CD4-positive, alpha-beta T cell (primary cell): ENCODE measurements at regions not wholly inside any gene's neighbourhood (a gene's known extent, or its start where the extent isn't known, plus 50 kb on each side); places are given as distances from the start of the nearest gene placed in this dataset.

ENCODE experiments used
- ATAC-seq: fragments of 200-7000 bp; cut with Tn5 transposase; one replicate; pipeline ENCODE4 v1.10.0; 2022; ENCODE audit warnings: mild to moderate bottlenecking; ENCODE audit not compliant: poor library complexity
- CTCF ChIA-PET: fragments of 350-600 bp; sonication (Branson Sonifier 250); formaldehyde crosslinking; loops from one replicate; lab custom pipeline; 2021; ENCODE audit warnings: antibody characterized with exemption, inconsistent platforms; lab: Charles Lee
- POLR2A ChIA-PET: fragments of 350-600 bp; sonication (Branson Sonifier 250); formaldehyde crosslinking; loops from one replicate; lab custom pipeline; 2021; ENCODE audit warnings: antibody characterized with exemption, inconsistent platforms; lab: Charles Lee
- DNase-seq, 14 experiments: peaks; one replicate each; pipeline ENCODE4 v3.0.0-alpha.2; 2013 to 2020; ENCODE audit warnings: mixed read lengths in 2 of 14
- H3K27ac ChIP-seq, 2 donors: one replicate each; pipeline versions ENCODE4 v1.5.1 to v1.7.0; 2013; ENCODE audit warnings: low read length in 2 of 2, low read depth in 1 of 2, mild to moderate bottlenecking in 1 of 2
- H3K27me3 ChIP-seq, 2 experiments: 1 replicate in 1 of 2; 2 replicates in 1 of 2; pipeline versions ENCODE4 v1.6.1 to v1.7.0; 2013; ENCODE audit warnings: low read length in 2 of 2, control low read depth in 1 of 2, mild to moderate bottlenecking in 1 of 2, moderate library complexity in 1 of 2; ENCODE audit not compliant: insufficient read depth in 2 of 2, control insufficient read depth in 1 of 2
- H3K36me3 ChIP-seq: one replicate; pipeline ENCODE4 v1.6.1; 2013; ENCODE audit warnings: low read length, control low read depth; ENCODE audit not compliant: insufficient read depth
- H3K4me1 ChIP-seq: one replicate; pipeline ENCODE4 v1.6.1; 2013; ENCODE audit warnings: low read length, control low read depth; ENCODE audit not compliant: insufficient read depth
- H3K4me3 ChIP-seq: one replicate; pipeline ENCODE4 v1.5.1; 2013; ENCODE audit warnings: mild to moderate bottlenecking, low read length, moderate library complexity
- H3K9me3 ChIP-seq, 2 experiments: 1 replicate in 1 of 2; 2 replicates in 1 of 2; pipeline versions ENCODE4 v1.6.1 to v1.7.0; 2013; ENCODE audit warnings: low read length in 2 of 2, mild to moderate bottlenecking in 2 of 2, control low read depth in 1 of 2, moderate library complexity in 1 of 2; ENCODE audit not compliant: control insufficient read depth in 1 of 2, insufficient read depth in 1 of 2
- H3K27ac Mint-ChIP-seq: one replicate; pipeline ENCODE4 v1.8.0; 2020; ENCODE audit warnings: mixed read lengths
- H3K27me3 Mint-ChIP-seq: one replicate; pipeline ENCODE4 v1.8.0; 2021; ENCODE audit warnings: mixed read lengths
- H3K36me3 Mint-ChIP-seq: one replicate; pipeline ENCODE4 v1.8.0; 2021; ENCODE audit warnings: low read depth, mixed read lengths
- H3K4me1 Mint-ChIP-seq: one replicate; pipeline ENCODE4 v1.8.0; 2021; ENCODE audit warnings: low read depth, mixed read lengths
- H3K4me3 Mint-ChIP-seq: one replicate; pipeline ENCODE4 v1.8.0; 2020; ENCODE audit warnings: mild to moderate bottlenecking, mixed read lengths
- H3K9me3 Mint-ChIP-seq: one replicate; pipeline ENCODE4 v1.8.0; 2020; ENCODE audit warnings: mixed read lengths
- intact Hi-C, 2 experiments: fragments of 100-400 bp; cut with DNase I in 1 of 2; cut with micrococcal nuclease in 1 of 2; formaldehyde crosslinking; loops; one replicate each; pipeline versions ENCODE4 v1.15.1 to v1.9.0; 2023 to 2025; cut with DNase I, micrococcal nuclease
- TF ChIP-seq, protein P1 (sequence below): fragments of 200-600 bp; IDR thresholded peaks from one replicate; pipeline ENCODE4 v1.8.0; 2022; ENCODE audit warnings: antibody characterized with exemption, mild to moderate bottlenecking

DNA sequence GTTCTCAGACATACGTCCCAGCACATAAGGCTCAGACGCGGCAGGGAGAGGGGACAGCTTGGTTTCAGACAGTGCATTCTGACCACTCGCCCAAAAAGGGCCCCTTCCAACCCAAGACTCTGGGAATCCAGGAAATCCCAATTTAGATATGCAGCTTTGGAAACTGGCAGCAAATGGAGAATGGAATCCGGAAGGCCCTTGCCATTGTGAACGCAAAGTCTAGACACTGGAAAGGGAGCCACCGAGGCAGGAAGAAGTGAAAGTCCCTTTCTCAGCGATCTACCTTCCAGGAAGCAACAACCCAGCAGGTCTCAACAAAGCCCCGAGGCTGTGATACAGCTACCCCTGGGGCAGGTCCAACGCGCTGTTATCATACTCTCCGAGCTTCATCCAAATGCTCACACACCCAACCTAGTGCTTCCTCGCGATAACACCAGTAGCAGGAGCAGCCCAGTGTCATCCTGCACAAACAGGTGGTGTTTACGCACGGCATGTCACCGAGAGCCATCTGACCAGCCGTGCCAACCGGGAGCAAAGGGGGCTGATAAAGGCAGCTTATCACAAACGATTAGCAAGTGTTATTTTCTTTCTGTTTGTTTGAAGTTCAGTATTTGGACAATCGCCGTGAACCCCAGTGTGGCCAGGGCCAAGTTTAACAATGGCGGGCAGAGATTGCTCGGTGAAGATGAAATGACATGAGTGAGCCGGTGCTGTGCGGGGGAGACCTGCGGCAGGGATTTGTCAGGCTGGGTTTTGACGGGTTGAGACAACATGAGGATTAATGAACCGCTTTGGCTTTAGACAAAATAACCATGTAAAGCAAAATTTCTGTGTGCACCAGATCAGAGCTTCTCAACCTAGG is 240.6 kb downstream of the FOXL1 start:
- no peaks in the 10 kb centered on the region for H3K36me3 ChIP-seq
- ChIA-PET POLR2A (no interaction called here), CTCF (no interaction called here)
- H3K4me1 ChIP-seq, result no peaks in the 10 kb centered on the region
- H3K4me3 ChIP-seq, result no peak overlapping the region
- H3K27ac Mint-ChIP-seq, result no peak overlapping the region
- no peak overlapping the region for H3K27ac ChIP-seq
- TF ChIP-seq, protein P1, sequence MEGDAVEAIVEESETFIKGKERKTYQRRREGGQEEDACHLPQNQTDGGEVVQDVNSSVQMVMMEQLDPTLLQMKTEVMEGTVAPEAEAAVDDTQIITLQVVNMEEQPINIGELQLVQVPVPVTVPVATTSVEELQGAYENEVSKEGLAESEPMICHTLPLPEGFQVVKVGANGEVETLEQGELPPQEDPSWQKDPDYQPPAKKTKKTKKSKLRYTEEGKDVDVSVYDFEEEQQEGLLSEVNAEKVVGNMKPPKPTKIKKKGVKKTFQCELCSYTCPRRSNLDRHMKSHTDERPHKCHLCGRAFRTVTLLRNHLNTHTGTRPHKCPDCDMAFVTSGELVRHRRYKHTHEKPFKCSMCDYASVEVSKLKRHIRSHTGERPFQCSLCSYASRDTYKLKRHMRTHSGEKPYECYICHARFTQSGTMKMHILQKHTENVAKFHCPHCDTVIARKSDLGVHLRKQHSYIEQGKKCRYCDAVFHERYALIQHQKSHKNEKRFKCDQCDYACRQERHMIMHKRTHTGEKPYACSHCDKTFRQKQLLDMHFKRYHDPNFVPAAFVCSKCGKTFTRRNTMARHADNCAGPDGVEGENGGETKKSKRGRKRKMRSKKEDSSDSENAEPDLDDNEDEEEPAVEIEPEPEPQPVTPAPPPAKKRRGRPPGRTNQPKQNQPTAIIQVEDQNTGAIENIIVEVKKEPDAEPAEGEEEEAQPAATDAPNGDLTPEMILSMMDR, result no peak
- intact Hi-C loops, result no loop called here
- H3K9me3 ChIP-seq, result no peaks in the 10 kb centered on the region
- peaks cover 12 to 16% of the 10 kb centered on the region in 2 experiments for H3K27me3 ChIP-seq
- no peaks in the 10 kb centered on the region for H3K4me1 Mint-ChIP-seq
- DNase-seq, result no peak
- no peak for ATAC-seq
- H3K9me3 Mint-ChIP-seq, result no peaks in the 10 kb centered on the region
- no peaks in the 10 kb centered on the region for H3K36me3 Mint-ChIP-seq
- peaks cover 38% of the 10 kb centered on the region for H3K27me3 Mint-ChIP-seq
- H3K4me3 Mint-ChIP-seq, result no peak overlapping the region

DNA sequence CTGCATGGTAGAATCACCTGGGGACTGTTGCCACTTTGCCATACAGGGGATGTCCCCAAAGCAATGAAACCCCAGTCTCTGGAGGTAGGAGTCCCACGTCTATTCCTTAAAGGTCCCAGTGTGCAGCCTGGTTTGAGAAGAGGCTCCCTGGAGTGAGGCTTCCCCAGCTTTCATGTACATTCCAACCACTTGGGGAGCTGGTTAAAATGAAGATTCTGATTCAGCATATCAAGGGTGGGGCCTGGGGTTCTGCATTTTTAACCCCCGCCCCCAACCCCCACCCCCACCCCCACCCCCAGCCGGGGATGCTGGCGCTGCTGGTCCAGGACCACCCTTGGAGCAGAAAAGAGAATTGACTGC is 241.2 kb downstream of the FOXL1 start:
- ChIA-PET CTCF (no interaction called here), POLR2A (no interaction called here)
- intact Hi-C loops, result no loop called here
- H3K4me1 ChIP-seq, result no peaks in the 10 kb centered on the region
- H3K27me3 ChIP-seq, result peaks cover 12 to 16% of the 10 kb centered on the region in 2 experiments
- TF ChIP-seq, protein P1, result no peak
- H3K4me3 Mint-ChIP-seq, result no peak overlapping the region
- DNase-seq (no peak), ATAC-seq (no peak)
- H3K9me3 Mint-ChIP-seq, result no peaks in the 10 kb centered on the region
- no peak overlapping the region for H3K27ac Mint-ChIP-seq
- H3K4me3 ChIP-seq, result no peak overlapping the region
- H3K36me3 ChIP-seq, result no peaks in the 10 kb centered on the region
- no peak overlapping the region for H3K27ac ChIP-seq
- H3K27me3 Mint-ChIP-seq, result peaks cover 42% of the 10 kb centered on the region
- H3K36me3 Mint-ChIP-seq, result no peaks in the 10 kb centered on the region
- no peaks in the 10 kb centered on the region for H3K4me1 Mint-ChIP-seq
- H3K9me3 ChIP-seq, result no peaks in the 10 kb centered on the region

DNA sequence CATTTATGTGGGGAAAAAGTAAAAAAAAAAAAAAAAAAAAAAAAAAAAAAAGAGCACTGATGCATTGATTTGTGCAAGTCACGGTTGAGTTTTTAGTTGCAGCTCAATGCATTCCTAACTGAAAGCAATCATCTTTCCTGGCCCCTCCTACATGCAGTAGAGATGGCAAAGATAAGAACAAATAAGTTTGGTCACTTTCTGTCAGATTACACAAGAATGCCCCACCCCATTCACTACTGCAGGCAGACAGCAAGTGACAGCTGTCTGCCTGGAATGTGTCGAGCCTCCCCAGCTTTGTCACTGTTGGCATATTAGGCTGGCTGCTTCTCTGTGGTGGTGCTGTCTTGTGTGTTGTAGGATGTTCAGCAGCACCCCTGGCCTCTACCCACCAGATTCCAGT is 243.5 kb downstream of the FOXL1 start:
- ATAC-seq (no peak), DNase-seq (no peak)
- Histone ChIP-seq H3K27ac (no peak overlapping the region), H3K36me3 (no peaks in the 10 kb centered on the region), H3K27me3 (peaks cover 22% of the 10 kb centered on the region in 2 experiments), H3K4me3 (no peak overlapping the region), H3K4me1 (no peaks in the 10 kb centered on the region), H3K9me3 (no peaks in the 10 kb centered on the region)
- no peaks in the 10 kb centered on the region for H3K36me3 Mint-ChIP-seq
- ChIA-PET CTCF (no interaction called here), POLR2A (no interaction called here)
- H3K4me3 Mint-ChIP-seq, result no peak overlapping the region
- intact Hi-C loops, result no loop called here
- H3K27ac Mint-ChIP-seq, result no peak overlapping the region
- peaks cover 64% of the 10 kb centered on the region for H3K27me3 Mint-ChIP-seq
- TF ChIP-seq, protein P1, result no peak
- no peaks in the 10 kb centered on the region for H3K9me3 Mint-ChIP-seq
- no peaks in the 10 kb centered on the region for H3K4me1 Mint-ChIP-seq
